Uterus (tissue), 3 donors: ENCODE measurements at regions not wholly inside any gene's neighbourhood (a gene's known extent, or its start where the extent isn't known, plus 50 kb on each side); places are given as distances from the start of the nearest gene placed in this dataset.

Source experiments
- DNase-seq, 2 donors: peaks; one replicate each; pipeline ENCODE4 v3.0.0-alpha.2; 2019 to 2020
- H3K27ac ChIP-seq, 2 donors: fragments of 200-600 bp; sonication (generic); 1 replicate in 1 of 2; 2 replicates in 1 of 2; pipeline ENCODE4 v1.5.1; 2016 to 2018
- H3K27me3 ChIP-seq, 2 donors: fragments of 200-600 bp; sonication (generic); one replicate each; pipeline ENCODE4 v1.5.1; 2018 to 2019; ENCODE audit warnings: control low read depth in 1 of 2
- H3K36me3 ChIP-seq, 2 donors: fragments of 200-600 bp; sonication (generic); one replicate each; pipeline ENCODE4 v1.5.1; 2019; ENCODE audit warnings: control low read depth in 1 of 2
- H3K4me1 ChIP-seq, 2 donors: fragments of 200-600 bp; sonication (generic); one replicate each; pipeline ENCODE4 v1.5.1; 2018 to 2019; ENCODE audit warnings: control low read depth in 1 of 2
- H3K4me3 ChIP-seq, 2 donors: fragments of 200-600 bp; sonication (generic); 1 replicate in 1 of 2; 2 replicates in 1 of 2; pipeline ENCODE4 v1.5.1; 2018 to 2019; ENCODE audit warnings: mild to moderate bottlenecking in 1 of 2
- H3K9me3 ChIP-seq, 2 donors: fragments of 200-600 bp; sonication (generic); one replicate each; pipeline ENCODE4 v1.5.1; 2019; ENCODE audit warnings: control low read depth in 1 of 2
- POLR2A ChIP-seq, 2 donors: fragments of 450-650 bp; IDR thresholded peaks; one replicate each; pipeline ENCODE4 v1.6.1; 2016; ENCODE audit warnings: antibody characterized with exemption in 2 of 2, mild to moderate bottlenecking in 1 of 2, moderate library complexity in 1 of 2
- intact Hi-C: fragments of 100-400 bp; cut with DNase I; formaldehyde crosslinking; loops from one replicate; pipeline ENCODE4 v1.15.1; 2023; ENCODE audit warnings: low total_unique reads
- TF ChIP-seq, protein P1 (sequence below), 4 experiments: fragments of 200-600 bp in 2 of 4; fragments of 450-650 bp in 2 of 4; sonication (generic) in 2 of 4; IDR thresholded peaks; one replicate each; pipeline ENCODE4 v1.5.1; 2016 to 2019; ENCODE audit warnings: antibody characterized with exemption in 4 of 4, mild to moderate bottlenecking in 2 of 4, moderate library complexity in 1 of 4
- donor health status: DM: yes; HTN: yes; CAD: no.

DNA sequence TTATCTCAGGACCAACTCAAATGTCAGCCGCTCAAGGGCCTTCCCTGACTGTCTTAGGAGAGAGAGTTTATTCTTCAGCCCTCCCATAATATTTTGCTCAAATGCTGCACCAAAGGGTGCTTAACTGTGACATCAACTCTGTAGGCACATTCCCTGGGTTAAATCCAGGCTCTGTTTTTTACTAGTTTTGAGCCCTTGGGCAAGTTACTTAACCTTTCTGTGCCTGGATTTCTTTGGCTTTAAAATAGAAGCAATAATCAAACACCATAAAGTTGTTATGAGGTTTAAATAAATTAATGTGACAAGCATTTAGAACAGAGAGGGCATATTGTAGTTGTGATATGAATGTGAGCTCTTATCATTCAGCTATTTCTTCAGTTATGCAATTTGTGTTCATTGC lies 54.2 kb upstream of the LIMCH1 start:
- Histone ChIP-seq H3K9me3 (no peaks in the 10 kb centered on the region), H3K4me3 (no peak overlapping the region), H3K36me3 (no peaks in the 10 kb centered on the region), H3K27ac (no peak overlapping the region), H3K27me3 (no peaks in the 10 kb centered on the region), H3K4me1 (no peaks in the 10 kb centered on the region)
- DNase-seq = no peak
- TF ChIP-seq, protein P1, sequence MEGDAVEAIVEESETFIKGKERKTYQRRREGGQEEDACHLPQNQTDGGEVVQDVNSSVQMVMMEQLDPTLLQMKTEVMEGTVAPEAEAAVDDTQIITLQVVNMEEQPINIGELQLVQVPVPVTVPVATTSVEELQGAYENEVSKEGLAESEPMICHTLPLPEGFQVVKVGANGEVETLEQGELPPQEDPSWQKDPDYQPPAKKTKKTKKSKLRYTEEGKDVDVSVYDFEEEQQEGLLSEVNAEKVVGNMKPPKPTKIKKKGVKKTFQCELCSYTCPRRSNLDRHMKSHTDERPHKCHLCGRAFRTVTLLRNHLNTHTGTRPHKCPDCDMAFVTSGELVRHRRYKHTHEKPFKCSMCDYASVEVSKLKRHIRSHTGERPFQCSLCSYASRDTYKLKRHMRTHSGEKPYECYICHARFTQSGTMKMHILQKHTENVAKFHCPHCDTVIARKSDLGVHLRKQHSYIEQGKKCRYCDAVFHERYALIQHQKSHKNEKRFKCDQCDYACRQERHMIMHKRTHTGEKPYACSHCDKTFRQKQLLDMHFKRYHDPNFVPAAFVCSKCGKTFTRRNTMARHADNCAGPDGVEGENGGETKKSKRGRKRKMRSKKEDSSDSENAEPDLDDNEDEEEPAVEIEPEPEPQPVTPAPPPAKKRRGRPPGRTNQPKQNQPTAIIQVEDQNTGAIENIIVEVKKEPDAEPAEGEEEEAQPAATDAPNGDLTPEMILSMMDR (IDR thresholded peaks at IDR 0.05) = no peak
- no peak for TF ChIP-seq POLR2A (IDR thresholded peaks at IDR 0.05)
- intact Hi-C loops = no loop called here

DNA sequence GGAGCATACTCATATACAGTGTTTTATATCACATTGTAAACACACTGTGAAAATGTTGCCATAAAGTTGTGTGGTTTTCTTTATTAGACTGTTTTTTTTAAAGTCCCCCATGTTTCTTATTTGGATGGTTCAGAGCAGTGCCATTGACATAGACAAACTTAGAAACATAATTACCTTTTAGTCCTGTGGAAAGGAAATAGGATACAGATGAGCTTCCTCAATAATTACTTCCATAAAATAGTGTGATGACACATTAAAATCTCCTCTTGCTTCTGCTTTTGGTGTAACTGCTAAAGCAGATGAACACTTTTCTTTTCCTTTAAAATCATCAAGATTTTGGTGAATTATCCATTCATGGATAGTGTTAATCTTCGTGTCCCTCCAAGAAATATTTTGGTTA lies 52.9 kb upstream of the LIMCH1 start:
- TF ChIP-seq POLR2A (IDR thresholded peaks at IDR 0.05) = no peak
- TF ChIP-seq, protein P1 (IDR thresholded peaks at IDR 0.05) = no peak
- DNase-seq = no peak
- Histone ChIP-seq H3K9me3 (no peaks in the 10 kb centered on the region), H3K4me3 (no peak overlapping the region), H3K36me3 (no peaks in the 10 kb centered on the region), H3K27me3 (no peaks in the 10 kb centered on the region), H3K27ac (no peak overlapping the region), H3K4me1 (no peaks in the 10 kb centered on the region)
- intact Hi-C loops = no loop called here

DNA sequence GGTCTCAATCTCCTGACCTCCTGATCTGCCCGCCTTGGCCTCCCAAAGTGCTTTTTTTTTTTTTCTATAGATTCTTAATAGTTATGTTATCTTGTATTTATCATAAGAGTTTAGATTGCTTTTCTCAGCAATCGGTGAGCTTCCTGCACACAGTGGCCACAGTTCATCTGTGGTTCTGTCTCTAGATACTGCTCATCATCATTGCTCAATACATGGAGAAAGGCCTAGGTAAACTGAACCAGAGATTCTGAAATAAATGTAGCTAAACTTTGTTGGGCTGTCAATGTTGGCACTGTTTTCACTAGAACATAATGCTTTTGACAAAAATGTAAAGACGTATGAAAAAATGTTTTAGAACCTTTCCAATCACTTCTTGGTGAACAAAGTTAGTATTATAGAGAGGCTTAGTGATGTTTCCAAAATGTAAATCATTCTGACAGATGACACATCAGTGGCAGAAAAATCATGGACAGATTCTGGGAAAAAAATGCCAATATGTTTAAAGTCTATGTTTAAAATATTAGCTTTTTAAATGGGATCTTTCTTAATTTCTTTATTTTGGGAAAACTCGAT lies 50.0 kb upstream of the LIMCH1 start:
- Histone ChIP-seq H3K4me1 (no peaks in the 10 kb centered on the region), H3K36me3 (no peaks in the 10 kb centered on the region), H3K4me3 (no peak overlapping the region), H3K9me3 (no peaks in the 10 kb centered on the region), H3K27me3 (no peaks in the 10 kb centered on the region), H3K27ac (no peak overlapping the region)
- no peak for TF ChIP-seq POLR2A (IDR thresholded peaks at IDR 0.05)
- TF ChIP-seq, protein P1 (IDR thresholded peaks at IDR 0.05) = no peak
- no peak for DNase-seq
- intact Hi-C loops = no loop called here
